GM23338 (cell line): ENCODE measurements at regions not wholly inside any gene's neighbourhood (a gene's known extent, or its start where the extent isn't known, plus 50 kb on each side); places are given as distances from the start of the nearest gene placed in this dataset.

Experiments
- ATAC-seq: fragments of 200-7000 bp; cut with Tn5 transposase; 3 replicates; pipeline ENCODE4 v1.9.1; 2020
- DNase-seq: peaks from one replicate; pipeline ENCODE4 v3.0.0-alpha.2; 2015; ENCODE audit warnings: low spot score
- H2AFZ ChIP-seq: fragments of 200-600 bp; sonication (generic); 2 replicates; pipeline ENCODE4 v1.8.0; 2016; ENCODE audit warnings: antibody characterized with exemption, mild to moderate bottlenecking, moderate library complexity
- H3F3A ChIP-seq: fragments of 200-600 bp; sonication (generic); replicated peaks from 2 replicates; pipeline ENCODE4 v1.8.0; 2017; ENCODE audit warnings: antibody characterized with exemption, mixed run types, low read depth
- H3K27ac ChIP-seq: fragments of 200-600 bp; sonication (generic); 2 replicates; pipeline ENCODE4 v1.6.1; 2016; ENCODE audit warnings: low read depth
- H3K27me3 ChIP-seq: fragments of 200-600 bp; sonication (generic); 2 replicates; pipeline ENCODE4 v1.8.0; 2016; ENCODE audit warnings: mild to moderate bottlenecking, mixed run types, moderate library complexity; ENCODE audit not compliant: insufficient read depth
- H3K36me3 ChIP-seq: fragments of 200-600 bp; sonication (generic); 2 replicates; pipeline ENCODE4 v1.8.0; 2016; ENCODE audit warnings: mild to moderate bottlenecking; ENCODE audit not compliant: insufficient read depth
- H3K4me1 ChIP-seq: fragments of 200-600 bp; sonication (generic); 2 replicates; pipeline ENCODE4 v1.8.0; 2016; ENCODE audit warnings: mild to moderate bottlenecking, moderate library complexity; ENCODE audit not compliant: insufficient read depth
- H3K4me2 ChIP-seq: fragments of 200-600 bp; sonication (generic); 2 replicates; pipeline ENCODE4 v1.7.1; 2017; ENCODE audit warnings: mixed run types
- H3K4me3 ChIP-seq: fragments of 200-600 bp; sonication (generic); 2 replicates; pipeline ENCODE4 v1.6.1; 2016; ENCODE audit warnings: mixed run types
- H3K79me2 ChIP-seq: fragments of 200-600 bp; sonication (generic); replicated peaks from 2 replicates; pipeline ENCODE4 v1.8.0; 2017; ENCODE audit warnings: mild to moderate bottlenecking; ENCODE audit not compliant: insufficient read depth
- H3K9me2 ChIP-seq: fragments of 200-600 bp; sonication (generic); 2 replicates; pipeline ENCODE4 v1.8.0; 2017; ENCODE audit not compliant: insufficient read depth
- H4K20me1 ChIP-seq: fragments of 200-600 bp; sonication (generic); replicated peaks from 2 replicates; pipeline ENCODE4 v1.8.0; 2017; ENCODE audit warnings: mild to moderate bottlenecking; ENCODE audit not compliant: insufficient read depth
- H3K27ac Mint-ChIP-seq: 2 replicates; pipeline ENCODE4 v1.8.0; 2020; ENCODE audit warnings: inconsistent platforms, mild to moderate bottlenecking, moderate library complexity, mixed read lengths
- H3K27me3 Mint-ChIP-seq: 3 replicates; pipeline ENCODE4 v1.8.0; 2022; ENCODE audit warnings: low read depth, mild to moderate bottlenecking, moderate library complexity, mixed read lengths, inconsistent platforms; ENCODE audit not compliant: insufficient read depth, poor library complexity
- H3K36me3 Mint-ChIP-seq: 3 replicates; pipeline ENCODE4 v1.8.0; 2021; ENCODE audit warnings: low read depth, mild to moderate bottlenecking, inconsistent platforms, moderate library complexity, mixed read lengths
- H3K4me1 Mint-ChIP-seq: 3 replicates; pipeline ENCODE4 v1.8.0; 2020; ENCODE audit warnings: mild to moderate bottlenecking, inconsistent platforms, mixed read lengths
- H3K4me3 Mint-ChIP-seq: 3 replicates; pipeline ENCODE4 v1.8.0; 2021; ENCODE audit warnings: moderate library complexity, mild to moderate bottlenecking, inconsistent platforms, mixed read lengths
- H3K9me3 Mint-ChIP-seq: 3 replicates; pipeline ENCODE4 v1.8.0; 2020; ENCODE audit warnings: moderate library complexity, mild to moderate bottlenecking, inconsistent platforms, mixed read lengths
- CTCF ChIP-seq, 2 experiments: fragments of 200-600 bp in 1 of 2; sonication (generic) in 1 of 2; conservative IDR thresholded peaks; 2 replicates each; pipeline versions ENCODE4 v1.5.1 to v1.6.1; 2016 to 2017; ENCODE audit warnings: antibody characterized with exemption in 2 of 2, low read depth in 2 of 2, mild to moderate bottlenecking in 2 of 2, moderate library complexity in 1 of 2
- ETS1 ChIP-seq: IDR thresholded peaks from 2 replicates; pipeline ENCODE4 v1.6.1; 2016; ENCODE audit warnings: antibody characterized with exemption
- EZH2 ChIP-seq: fragments of 200-600 bp; sonication (generic); IDR thresholded peaks from one replicate; pipeline ENCODE4 v1.8.0; 2017; ENCODE audit warnings: antibody characterized with exemption, mild to moderate bottlenecking, low read depth; ENCODE audit not compliant: unreplicated experiment
- EZH2phosphoT487 ChIP-seq: fragments of 200-600 bp; sonication (generic); IDR thresholded peaks from one replicate; pipeline ENCODE4 v1.8.1; 2018; ENCODE audit warnings: antibody characterized with exemption; ENCODE audit not compliant: unreplicated experiment
- JUNB ChIP-seq: IDR thresholded peaks from one replicate; pipeline ENCODE4 v1.6.1; 2016; ENCODE audit warnings: antibody characterized with exemption; ENCODE audit not compliant: unreplicated experiment
- NANOG ChIP-seq: IDR thresholded peaks from 2 replicates; pipeline ENCODE4 v1.6.1; 2016; ENCODE audit warnings: antibody characterized with exemption, borderline replicate concordance
- REST ChIP-seq: IDR thresholded peaks from one replicate; pipeline ENCODE4 v1.6.1; 2018; ENCODE audit warnings: antibody characterized with exemption; ENCODE audit not compliant: unreplicated experiment
- ZNF114 ChIP-seq: fragments of 250-450 bp; sonication (Bioruptor Pico); IDR thresholded peaks from 2 replicates; pipeline ENCODE4 v1.5.0; 2020; ENCODE audit warnings: mild to moderate bottlenecking, moderate library complexity
- ZNF331 ChIP-seq: fragments of 250-450 bp; sonication (Bioruptor Pico); IDR thresholded peaks from 2 replicates; pipeline ENCODE4 v1.5.0; 2020; ENCODE audit warnings: low read depth, mild to moderate bottlenecking, moderate library complexity
- ZNF462 ChIP-seq: fragments of 250-450 bp; sonication (Bioruptor Pico); IDR thresholded peaks from 2 replicates; pipeline ENCODE4 v1.5.0; 2020; ENCODE audit warnings: mild to moderate bottlenecking, moderate library complexity

GRCh38 chr10:120087109-120087508 is 194.6 kb downstream of the SEC23IP start (continued):
- TF ChIP-seq CTCF (conservative IDR thresholded peaks at IDR 0.05; ENCODE audit: low read depth in 2 of 2) = no peak
- TF ChIP-seq REST = no peak
- no peak for TF ChIP-seq ZNF331 (CRISPR knock-in tag)
- TF ChIP-seq EZH2phosphoT487 = no peak
- TF ChIP-seq ETS1 = no peak
- no peak for TF ChIP-seq JUNB

GRCh38 chr10:120095875-120096274 is 203.3 kb downstream of the SEC23IP start:
- no peak overlapping the region for H3K27ac Mint-ChIP-seq
- H3K27me3 Mint-ChIP-seq = peaks cover 2% of the 10 kb centered on the region
- Histone ChIP-seq H3F3A (no peaks in the 10 kb centered on the region), H3K79me2 (no peaks in the 10 kb centered on the region), H3K36me3 (no peaks in the 10 kb centered on the region), H3K4me3 (no peak overlapping the region), H3K27ac (no peak overlapping the region), H3K4me2 (no peak overlapping the region), H3K4me1 (peaks cover 36% of the 10 kb centered on the region), H3K9me2 (peaks cover 5% of the 10 kb centered on the region; the same call in 1 of the 2 replicates), H2AFZ (no peak overlapping the region), H3K27me3 (no peaks in the 10 kb centered on the region), H4K20me1 (no peaks in the 10 kb centered on the region)
- DNase-seq = no peak
- H3K4me3 Mint-ChIP-seq = no peak overlapping the region
- no peak for ATAC-seq
- H3K9me3 Mint-ChIP-seq = no peaks in the 10 kb centered on the region; the same call in 2 of the 3 replicates
- H3K4me1 Mint-ChIP-seq = peaks cover 28% of the 10 kb centered on the region
- H3K36me3 Mint-ChIP-seq = no peaks in the 10 kb centered on the region; the same call in 2 of the 3 replicates
- no peak for TF ChIP-seq ZNF462 (CRISPR knock-in tag)
- TF ChIP-seq ETS1 = no peak
- TF ChIP-seq ZNF114 (CRISPR knock-in tag) = no peak
- TF ChIP-seq NANOG = no peak
- no peak for TF ChIP-seq JUNB
- no peak for TF ChIP-seq EZH2
